ENCODE measurements at regions not wholly inside any gene's neighbourhood (a gene's known extent, or its start where the extent isn't known, plus 50 kb on each side); places are given as distances from the start of the nearest gene placed in this dataset.
"Not testable (repeated sequence)": the region's sequence is repeated elsewhere in the genome, so short reads cannot be mapped to it uniquely, and the experiment has no call there.

- TF ChIP-seq MYC (IDR thresholded peaks at IDR 0.05; ENCODE audit: low read depth, low read length) = no peak
- no peak for TF ChIP-seq POLR2A (IDR thresholded peaks at IDR 0.05; ENCODE audit: extremely low read depth, insufficient read length)
- no peak for TF ChIP-seq CTCF (IDR thresholded peaks at IDR 0.05; ENCODE audit: low read depth, low read length)
- TF ChIP-seq MAX (IDR thresholded peaks at IDR 0.05; ENCODE audit: low read depth, low read length) = no peak
- no peak overlapping the region for H3K4me3 ChIP-seq (ENCODE audit: low read depth, low read length)
- no peak for DNase-seq (ENCODE audit: low read depth)
Measured at GRCh38 chr6:118718903-118719302, 67.5 kb upstream of the CEP85L start.

GRCh38 chr6:118718297-118718696 is 66.9 kb upstream of the CEP85L start:
- no peak for TF ChIP-seq MYC (IDR thresholded peaks at IDR 0.05; ENCODE audit: low read depth, low read length)
- no peak for TF ChIP-seq POLR2A (IDR thresholded peaks at IDR 0.05; ENCODE audit: extremely low read depth, insufficient read length)
- no peak for TF ChIP-seq CTCF (IDR thresholded peaks at IDR 0.05; ENCODE audit: low read depth, low read length)
- TF ChIP-seq MAX (IDR thresholded peaks at IDR 0.05; ENCODE audit: low read depth, low read length) = no peak
- no peak for DNase-seq (ENCODE audit: low read depth)
- H3K4me3 ChIP-seq (ENCODE audit: low read depth, low read length) = no peak overlapping the region

- TF ChIP-seq MAX (IDR thresholded peaks at IDR 0.05; ENCODE audit: low read depth, low read length) = no peak
- no peak for TF ChIP-seq CTCF (IDR thresholded peaks at IDR 0.05; ENCODE audit: low read depth, low read length)
- no peak for TF ChIP-seq MYC (IDR thresholded peaks at IDR 0.05; ENCODE audit: low read depth, low read length)
- TF ChIP-seq POLR2A (IDR thresholded peaks at IDR 0.05; ENCODE audit: extremely low read depth, insufficient read length) = no peak
- DNase-seq (ENCODE audit: low read depth) = no peak
- H3K4me3 ChIP-seq (ENCODE audit: low read depth, low read length) = no peak overlapping the region
Measured at GRCh38 chr6:118717106-118717505, 65.7 kb upstream of the CEP85L start.

GRCh38 chr6:118715907-118716306 is 64.5 kb upstream of the CEP85L start:
- H3K4me3 ChIP-seq (ENCODE audit: low read depth, low read length); DNase-seq (ENCODE audit: low read depth): not testable (repeated sequence)

- TF ChIP-seq POLR2A (IDR thresholded peaks at IDR 0.05; ENCODE audit: extremely low read depth, insufficient read length) (no peak), MYC (IDR thresholded peaks at IDR 0.05; ENCODE audit: low read depth, low read length) (no peak), MAX (IDR thresholded peaks at IDR 0.05; ENCODE audit: low read depth, low read length) (no peak), CTCF (IDR thresholded peaks at IDR 0.05; ENCODE audit: low read depth, low read length) (no peak)
- no peak overlapping the region for H3K4me3 ChIP-seq (ENCODE audit: low read depth, low read length)
- DNase-seq (ENCODE audit: low read depth) = no peak
Measured at GRCh38 chr6:118715376-118715775, 64.0 kb upstream of the CEP85L start.

- H3K4me3 ChIP-seq (ENCODE audit: low read depth, low read length) = no peak overlapping the region
- no peak for TF ChIP-seq MAX (IDR thresholded peaks at IDR 0.05; ENCODE audit: low read depth, low read length)
- no peak for TF ChIP-seq POLR2A (IDR thresholded peaks at IDR 0.05; ENCODE audit: extremely low read depth, insufficient read length)
- no peak for TF ChIP-seq MYC (IDR thresholded peaks at IDR 0.05; ENCODE audit: low read depth, low read length)
- TF ChIP-seq CTCF (IDR thresholded peaks at IDR 0.05; ENCODE audit: low read depth, low read length) = no peak
- no peak for DNase-seq (ENCODE audit: low read depth)
Measured at GRCh38 chr6:118714756-118715155, 63.4 kb upstream of the CEP85L start.
